Midbrain (tissue), 1 donor: ENCODE measurements at regions not wholly inside any gene's neighbourhood (a gene's known extent, or its start where the extent isn't known, plus 50 kb on each side); places are given as distances from the start of the nearest gene placed in this dataset.
"Not testable (repeated sequence)": the region's sequence is repeated elsewhere in the genome, so short reads cannot be mapped to it uniquely, and the experiment has no call there.

Experiments
- DNase-seq: peaks from one replicate; lab custom pipeline; 2025; lab: John Stamatoyannopoulos, UW

- DNase-seq, result not testable (repeated sequence)
Measured at GRCh38 chr3:127046690-127047089, 63.8 kb downstream of the PLXNA1 start.

GRCh38 chr3:127049393-127049792 is 66.5 kb downstream of the PLXNA1 start:
- no peak for DNase-seq

- no peak for DNase-seq
Measured at GRCh38 chr3:127050733-127051132, 67.8 kb downstream of the PLXNA1 start.

GRCh38 chr3:127052121-127052561 is 69.2 kb downstream of the PLXNA1 start:
- DNase-seq, result no peak

GRCh38 chr3:127053026-127053425 is 70.1 kb downstream of the PLXNA1 start:
- no peak for DNase-seq

GRCh38 chr3:127053450-127053849 is 70.5 kb downstream of the PLXNA1 start:
- no peak for DNase-seq

GRCh38 chr3:127053979-127054378 is 71.1 kb downstream of the PLXNA1 start:
- DNase-seq, result no peak

- DNase-seq, result no peak
Measured at GRCh38 chr3:127056281-127056680, 73.4 kb downstream of the PLXNA1 start.

- no peak for DNase-seq
Measured at GRCh38 chr3:127056976-127057375, 74.1 kb downstream of the PLXNA1 start.

- DNase-seq, result no peak
Measured at GRCh38 chr3:127059072-127059471, 76.2 kb downstream of the PLXNA1 start.

- DNase-seq, result no peak
Measured at GRCh38 chr3:127061641-127062040, 78.7 kb downstream of the PLXNA1 start.

- no peak for DNase-seq
Measured at GRCh38 chr3:127062926-127063325, 80.0 kb downstream of the PLXNA1 start.

- no peak for DNase-seq
Measured at GRCh38 chr3:127063916-127064315, 81.0 kb downstream of the PLXNA1 start.

- no peak for DNase-seq
Measured at GRCh38 chr3:127064391-127065137, 81.6 kb downstream of the PLXNA1 start.

- no peak for DNase-seq
Measured at GRCh38 chr3:127065138-127065427, 82.2 kb downstream of the PLXNA1 start.

- DNase-seq, result peak; percentile 33
Measured at GRCh38 chr3:127065561-127066290, 82.8 kb downstream of the PLXNA1 start.

- no peak for DNase-seq
Measured at GRCh38 chr3:127066635-127067034, 83.7 kb downstream of the PLXNA1 start.

- no peak for DNase-seq
Measured at GRCh38 chr3:127067116-127067910, 84.4 kb downstream of the PLXNA1 start.

- no peak for DNase-seq
Measured at GRCh38 chr3:127068111-127068810, 85.3 kb downstream of the PLXNA1 start.

GRCh38 chr3:127068871-127069270 is 86.0 kb downstream of the PLXNA1 start:
- DNase-seq, result no peak

- no peak for DNase-seq
Measured at GRCh38 chr3:127069814-127070440, 87.0 kb downstream of the PLXNA1 start.

GRCh38 chr3:127070776-127071175 is 87.9 kb downstream of the PLXNA1 start:
- no peak for DNase-seq
